CD14-positive monocyte (primary cell): ENCODE measurements at regions not wholly inside any gene's neighbourhood (a gene's known extent, or its start where the extent isn't known, plus 50 kb on each side); places are given as distances from the start of the nearest gene placed in this dataset.

Source experiments
- DNase-seq, 3 donors: peaks; one replicate each; pipeline ENCODE4 v3.0.0-alpha.2; 2011 to 2022
- H2AFZ ChIP-seq: 2 replicates; pipeline ENCODE4 v1.6.0; 2012; ENCODE audit warnings: mild to moderate bottlenecking, low read depth, low read length, inconsistent platforms; ENCODE audit not compliant: insufficient read depth, poor library complexity, severe bottlenecking
- H3K27ac ChIP-seq, 2 donors: 1 replicate in 1 of 2; 2 replicates in 1 of 2; pipeline ENCODE4 v1.5.1; 2012 to 2013; ENCODE audit warnings: low read length in 2 of 2, control low read depth in 1 of 2, inconsistent platforms in 1 of 2, low read depth in 1 of 2, mild to moderate bottlenecking in 1 of 2
- H3K27me3 ChIP-seq, 2 donors: one replicate each; pipeline versions ENCODE4 v1.6.0 to v1.6.1; 2011 to 2013; ENCODE audit warnings: low read length in 2 of 2; ENCODE audit not compliant: control insufficient read depth in 2 of 2, insufficient read depth in 2 of 2
- H3K36me3 ChIP-seq, 2 donors: replicated peaks in 1 of 2; 1 replicate in 1 of 2; 2 replicates in 1 of 2; pipeline versions ENCODE4 v1.5.1 to v1.6.1; 2012 to 2013; ENCODE audit warnings: low read length in 2 of 2, control low read depth in 1 of 2, inconsistent platforms in 1 of 2, mild to moderate bottlenecking in 1 of 2; ENCODE audit not compliant: insufficient read depth in 2 of 2, control insufficient read depth in 1 of 2
- H3K4me1 ChIP-seq, 2 donors: 1 replicate in 1 of 2; 2 replicates in 1 of 2; pipeline versions ENCODE4 v1.5.1 to v1.6.1; 2012 to 2013; ENCODE audit warnings: low read length in 2 of 2, control low read depth in 1 of 2, inconsistent platforms in 1 of 2, mild to moderate bottlenecking in 1 of 2, moderate library complexity in 1 of 2; ENCODE audit not compliant: insufficient read depth in 2 of 2, control insufficient read depth in 1 of 2
- H3K4me2 ChIP-seq: replicated peaks from 2 replicates; pipeline ENCODE3; 2012; ENCODE audit warnings: low read length, moderate library complexity, mild to moderate bottlenecking; ENCODE audit not compliant: poor library complexity, severe bottlenecking; ENCODE audit errors: extremely low read depth
- H3K4me3 ChIP-seq, 3 experiments: fragments of 200-600 bp in 1 of 3; sonication (generic) in 1 of 3; replicated peaks in 1 of 3; 1 replicate in 2 of 3; 2 replicates in 1 of 3; pipeline ENCODE4 v1.5.1; 2011 to 2013; ENCODE audit warnings: low read length in 3 of 3, mild to moderate bottlenecking in 3 of 3, control low read depth in 2 of 3, low read depth in 2 of 3, inconsistent platforms in 1 of 3, moderate library complexity in 1 of 3
- H3K79me2 ChIP-seq: 2 replicates; pipeline ENCODE4 v1.6.0; 2012; ENCODE audit warnings: mild to moderate bottlenecking, control low read depth, inconsistent platforms, low read length, moderate library complexity; ENCODE audit not compliant: insufficient read depth
- H3K9ac ChIP-seq: 2 replicates; pipeline ENCODE4 v1.6.0; 2017; ENCODE audit warnings: low read length, mild to moderate bottlenecking; ENCODE audit not compliant: insufficient read depth, poor library complexity, severe bottlenecking
- H3K9me3 ChIP-seq, 2 donors: replicated peaks in 1 of 2; 1 replicate in 1 of 2; 2 replicates in 1 of 2; pipeline versions ENCODE4 v1.5.1 to v1.6.1; 2012 to 2013; ENCODE audit warnings: low read length in 2 of 2, control low read depth in 1 of 2; ENCODE audit not compliant: control insufficient read depth in 1 of 2, insufficient read depth in 1 of 2
- H4K20me1 ChIP-seq: 2 replicates; pipeline ENCODE4 v1.6.0; 2012; ENCODE audit warnings: mild to moderate bottlenecking, low read length, control low read depth, moderate library complexity; ENCODE audit not compliant: insufficient read depth
- H3K27ac Mint-ChIP-seq, 7 donors: one replicate each; pipeline ENCODE4 v1.8.0; 2020; ENCODE audit warnings: mild to moderate bottlenecking in 7 of 7, mixed read lengths in 7 of 7, moderate library complexity in 6 of 7, inconsistent platforms in 2 of 7
- H3K27me3 Mint-ChIP-seq, 3 donors: one replicate each; pipeline ENCODE4 v1.8.0; 2021 to 2022; ENCODE audit warnings: low read depth in 3 of 3, mild to moderate bottlenecking in 3 of 3, mixed read lengths in 3 of 3, moderate library complexity in 3 of 3, inconsistent platforms in 1 of 3
- H3K36me3 Mint-ChIP-seq, 2 donors: one replicate each; pipeline ENCODE4 v1.8.0; 2020; ENCODE audit warnings: mixed read lengths in 2 of 2, inconsistent platforms in 1 of 2, mild to moderate bottlenecking in 1 of 2
- H3K4me1 Mint-ChIP-seq: one replicate; pipeline ENCODE4 v1.8.0; 2020; ENCODE audit warnings: mild to moderate bottlenecking, mixed read lengths
- H3K4me3 Mint-ChIP-seq, 2 donors: one replicate each; pipeline ENCODE4 v1.8.0; 2020; ENCODE audit warnings: mild to moderate bottlenecking in 2 of 2, mixed read lengths in 2 of 2, moderate library complexity in 1 of 2
- H3K9me3 Mint-ChIP-seq, 7 donors: one replicate each; pipeline ENCODE4 v1.8.0; 2020 to 2022; ENCODE audit warnings: mixed read lengths in 7 of 7, mild to moderate bottlenecking in 6 of 7, moderate library complexity in 6 of 7, inconsistent platforms in 2 of 7
- CTCF ChIP-seq: fragments of 200-600 bp; IDR thresholded peaks from one replicate; pipeline ENCODE4 v1.8.0; 2022; ENCODE audit warnings: antibody characterized with exemption, mild to moderate bottlenecking
- WGBS: methylation state at CpG from one replicate; pipeline ENCODE4 v1.1.5; 2013; ENCODE audit warnings: missing lambda C conversion rate; ENCODE audit not compliant: insufficient coverage; 5-methylcytosine and 5-hydroxymethylcytosine counted together
- intact Hi-C, 2 donors: fragments of 100-400 bp; cut with micrococcal nuclease; formaldehyde crosslinking; loops; one replicate each; pipeline versions ENCODE4 v1.15.0 to v1.15.1; 2023

GRCh38 chr5:107242411-107243219, 428.1 kb downstream of the EFNA5 start:
- no peaks in the 10 kb centered on the region for H3K9me3 ChIP-seq
- 100% methylated on average over 2 of the region's 3 CpGs for WGBS
- no peak for DNase-seq
- Mint-ChIP-seq H3K4me1 (no peaks in the 10 kb centered on the region), H3K27me3 (peaks cover 0 to 5% (median 0%) of the 10 kb centered on the region in 3 donors), H3K9me3 (peaks cover 0 to 8% (median 3%) of the 10 kb centered on the region in 7 donors), H3K4me3 (no peak overlapping the region), H3K36me3 (no peaks in the 10 kb centered on the region), H3K27ac (no peak overlapping the region)
- intact Hi-C loops, result no loop called here
- H4K20me1 ChIP-seq, result no peaks in the 10 kb centered on the region
- H3K9ac ChIP-seq, result no peak overlapping the region
- no peak overlapping the region for H2AFZ ChIP-seq
- no peaks in the 10 kb centered on the region for H3K79me2 ChIP-seq
- H3K27ac ChIP-seq, result no peak overlapping the region
- no peaks in the 10 kb centered on the region for H3K36me3 ChIP-seq
- H3K27me3 ChIP-seq, result no peaks in the 10 kb centered on the region
- no peaks in the 10 kb centered on the region for H3K4me1 ChIP-seq
- H3K4me2 ChIP-seq, result no peak overlapping the region
- no peak for TF ChIP-seq CTCF
- H3K4me3 ChIP-seq, result no peak overlapping the region

DNA sequence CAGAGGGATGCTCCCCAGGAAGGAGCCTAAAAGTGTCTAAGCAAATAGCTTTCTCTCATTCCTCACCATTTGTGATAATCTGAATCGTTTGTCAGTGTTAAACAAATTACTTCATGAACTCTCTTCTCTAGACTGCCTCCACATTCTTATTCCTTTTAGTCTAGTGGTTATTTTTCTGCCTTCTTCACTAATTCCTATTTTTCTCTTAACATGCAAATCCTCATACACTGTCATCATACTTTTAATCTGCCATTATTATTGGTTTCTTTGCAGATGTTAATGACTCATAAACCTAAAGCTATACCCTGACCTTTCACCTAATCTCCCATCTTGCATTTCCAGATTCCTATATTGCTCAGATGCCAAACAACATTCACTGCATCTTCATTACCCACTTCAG, 428.9 kb downstream of the EFNA5 start:
- no CpG with 5 or more reads among the region's 1 CpG for WGBS
- H2AFZ ChIP-seq, result no peak overlapping the region
- Mint-ChIP-seq H3K27ac (no peak overlapping the region), H3K36me3 (no peaks in the 10 kb centered on the region), H3K4me1 (no peaks in the 10 kb centered on the region), H3K9me3 (peaks cover 0 to 8% (median 3%) of the 10 kb centered on the region in 7 donors), H3K4me3 (no peak overlapping the region), H3K27me3 (peaks cover 0 to 5% (median 0%) of the 10 kb centered on the region in 3 donors)
- H3K4me2 ChIP-seq, result no peak overlapping the region
- H3K36me3 ChIP-seq, result no peaks in the 10 kb centered on the region
- no peaks in the 10 kb centered on the region for H3K9me3 ChIP-seq
- H3K27me3 ChIP-seq, result no peaks in the 10 kb centered on the region
- no peaks in the 10 kb centered on the region for H4K20me1 ChIP-seq
- no peak for TF ChIP-seq CTCF
- H3K4me3 ChIP-seq, result no peak overlapping the region
- DNase-seq, result no peak
- H3K79me2 ChIP-seq, result no peaks in the 10 kb centered on the region
- no peak overlapping the region for H3K27ac ChIP-seq
- intact Hi-C loops, result no loop called here
- H3K9ac ChIP-seq, result no peak overlapping the region
- H3K4me1 ChIP-seq, result no peaks in the 10 kb centered on the region
